ENCODE measurements at regions not wholly inside any gene's neighbourhood (a gene's known extent, or its start where the extent isn't known, plus 50 kb on each side); places are given as distances from the start of the nearest gene placed in this dataset.

GRCh38 chr11:80321786-80322185 is 881.0 kb upstream of the TENM4 start:
- TF ChIP-seq, protein P1, sequence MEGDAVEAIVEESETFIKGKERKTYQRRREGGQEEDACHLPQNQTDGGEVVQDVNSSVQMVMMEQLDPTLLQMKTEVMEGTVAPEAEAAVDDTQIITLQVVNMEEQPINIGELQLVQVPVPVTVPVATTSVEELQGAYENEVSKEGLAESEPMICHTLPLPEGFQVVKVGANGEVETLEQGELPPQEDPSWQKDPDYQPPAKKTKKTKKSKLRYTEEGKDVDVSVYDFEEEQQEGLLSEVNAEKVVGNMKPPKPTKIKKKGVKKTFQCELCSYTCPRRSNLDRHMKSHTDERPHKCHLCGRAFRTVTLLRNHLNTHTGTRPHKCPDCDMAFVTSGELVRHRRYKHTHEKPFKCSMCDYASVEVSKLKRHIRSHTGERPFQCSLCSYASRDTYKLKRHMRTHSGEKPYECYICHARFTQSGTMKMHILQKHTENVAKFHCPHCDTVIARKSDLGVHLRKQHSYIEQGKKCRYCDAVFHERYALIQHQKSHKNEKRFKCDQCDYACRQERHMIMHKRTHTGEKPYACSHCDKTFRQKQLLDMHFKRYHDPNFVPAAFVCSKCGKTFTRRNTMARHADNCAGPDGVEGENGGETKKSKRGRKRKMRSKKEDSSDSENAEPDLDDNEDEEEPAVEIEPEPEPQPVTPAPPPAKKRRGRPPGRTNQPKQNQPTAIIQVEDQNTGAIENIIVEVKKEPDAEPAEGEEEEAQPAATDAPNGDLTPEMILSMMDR (IDR thresholded peaks at IDR 0.05): no peak
- TF ChIP-seq REST (IDR thresholded peaks at IDR 0.05; ENCODE audit: insufficient read depth in 1 of 2, low read depth in 2 of 2, low read length in 1 of 2) (no peak), POLR2AphosphoS5 (IDR thresholded peaks at IDR 0.05; ENCODE audit: low read depth, low read length) (no peak), SIN3A (IDR thresholded peaks at IDR 0.05; ENCODE audit: borderline replicate concordance, insufficient read depth, low read depth, low read length) (no peak)

All from Panc1 (cell line).